ENCODE measurements at regions not wholly inside any gene's neighbourhood (a gene's known extent, or its start where the extent isn't known, plus 50 kb on each side); places are given as distances from the start of the nearest gene placed in this dataset.

DNA sequence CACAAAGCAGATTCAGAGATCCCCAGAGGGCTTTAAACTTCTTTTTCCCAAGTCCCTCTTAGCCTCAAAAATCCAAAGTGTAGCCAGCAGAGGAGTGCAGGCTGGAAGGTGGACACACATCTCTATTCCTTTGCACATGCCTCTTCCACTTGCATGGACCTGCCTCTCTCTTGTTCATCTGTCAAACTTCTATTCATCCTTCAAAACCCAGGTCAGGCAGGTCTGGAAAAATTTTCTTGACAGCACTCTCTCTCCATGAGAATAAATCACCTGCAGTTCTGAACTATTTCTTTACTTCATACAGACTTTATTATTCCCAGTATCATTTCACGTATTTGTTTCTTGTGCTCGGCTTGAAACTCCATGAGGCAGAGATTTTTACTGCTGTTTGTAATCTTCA lies 127.5 kb downstream of the SS18 start:
- no peaks in the 10 kb centered on the region for H3K4me1 Mint-ChIP-seq (ENCODE audit: unreplicated experiment)
- no peak overlapping the region for H3K4me3 Mint-ChIP-seq (ENCODE audit: unreplicated experiment)
- TF ChIP-seq, protein P1, sequence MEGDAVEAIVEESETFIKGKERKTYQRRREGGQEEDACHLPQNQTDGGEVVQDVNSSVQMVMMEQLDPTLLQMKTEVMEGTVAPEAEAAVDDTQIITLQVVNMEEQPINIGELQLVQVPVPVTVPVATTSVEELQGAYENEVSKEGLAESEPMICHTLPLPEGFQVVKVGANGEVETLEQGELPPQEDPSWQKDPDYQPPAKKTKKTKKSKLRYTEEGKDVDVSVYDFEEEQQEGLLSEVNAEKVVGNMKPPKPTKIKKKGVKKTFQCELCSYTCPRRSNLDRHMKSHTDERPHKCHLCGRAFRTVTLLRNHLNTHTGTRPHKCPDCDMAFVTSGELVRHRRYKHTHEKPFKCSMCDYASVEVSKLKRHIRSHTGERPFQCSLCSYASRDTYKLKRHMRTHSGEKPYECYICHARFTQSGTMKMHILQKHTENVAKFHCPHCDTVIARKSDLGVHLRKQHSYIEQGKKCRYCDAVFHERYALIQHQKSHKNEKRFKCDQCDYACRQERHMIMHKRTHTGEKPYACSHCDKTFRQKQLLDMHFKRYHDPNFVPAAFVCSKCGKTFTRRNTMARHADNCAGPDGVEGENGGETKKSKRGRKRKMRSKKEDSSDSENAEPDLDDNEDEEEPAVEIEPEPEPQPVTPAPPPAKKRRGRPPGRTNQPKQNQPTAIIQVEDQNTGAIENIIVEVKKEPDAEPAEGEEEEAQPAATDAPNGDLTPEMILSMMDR (IDR thresholded peaks at IDR 0.05), result no peak
- H3K27me3 Mint-ChIP-seq (ENCODE audit: unreplicated experiment), result peaks cover 61% of the 10 kb centered on the region
- no peaks in the 10 kb centered on the region for H3K9me3 Mint-ChIP-seq (ENCODE audit: unreplicated experiment)
- H3K27ac Mint-ChIP-seq (ENCODE audit: unreplicated experiment), result no peak overlapping the region
- H3K36me3 Mint-ChIP-seq (ENCODE audit: unreplicated experiment), result no peaks in the 10 kb centered on the region
- no peak for DNase-seq (ENCODE audit: extremely low spot score, unreplicated experiment)

DNA sequence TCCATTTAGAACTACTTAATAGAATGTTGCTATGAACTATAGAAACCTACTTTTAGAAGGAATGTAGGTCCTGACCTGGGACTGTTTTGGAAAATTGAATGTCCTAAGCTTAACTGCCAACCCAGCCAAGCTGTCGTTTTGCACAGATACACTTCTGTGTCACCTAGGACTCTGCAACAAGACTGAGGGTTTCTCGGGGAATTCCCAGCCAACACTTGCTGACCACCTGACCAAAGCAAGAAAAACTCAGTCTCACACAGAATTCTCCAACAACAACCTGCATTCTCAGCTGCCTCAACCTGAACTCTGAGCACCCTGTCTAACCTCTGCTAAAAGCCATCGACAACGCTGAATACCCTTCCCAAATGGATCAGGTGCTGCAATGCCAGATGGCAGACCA lies 128.2 kb downstream of the SS18 start:
- H3K4me1 Mint-ChIP-seq (ENCODE audit: unreplicated experiment), result no peaks in the 10 kb centered on the region
- peaks cover 55% of the 10 kb centered on the region for H3K27me3 Mint-ChIP-seq (ENCODE audit: unreplicated experiment)
- no peaks in the 10 kb centered on the region for H3K36me3 Mint-ChIP-seq (ENCODE audit: unreplicated experiment)
- H3K27ac Mint-ChIP-seq (ENCODE audit: unreplicated experiment), result no peak overlapping the region
- TF ChIP-seq, protein P1 (IDR thresholded peaks at IDR 0.05), result no peak
- no peak overlapping the region for H3K4me3 Mint-ChIP-seq (ENCODE audit: unreplicated experiment)
- no peaks in the 10 kb centered on the region for H3K9me3 Mint-ChIP-seq (ENCODE audit: unreplicated experiment)
- DNase-seq (ENCODE audit: extremely low spot score, unreplicated experiment), result no peak

DNA sequence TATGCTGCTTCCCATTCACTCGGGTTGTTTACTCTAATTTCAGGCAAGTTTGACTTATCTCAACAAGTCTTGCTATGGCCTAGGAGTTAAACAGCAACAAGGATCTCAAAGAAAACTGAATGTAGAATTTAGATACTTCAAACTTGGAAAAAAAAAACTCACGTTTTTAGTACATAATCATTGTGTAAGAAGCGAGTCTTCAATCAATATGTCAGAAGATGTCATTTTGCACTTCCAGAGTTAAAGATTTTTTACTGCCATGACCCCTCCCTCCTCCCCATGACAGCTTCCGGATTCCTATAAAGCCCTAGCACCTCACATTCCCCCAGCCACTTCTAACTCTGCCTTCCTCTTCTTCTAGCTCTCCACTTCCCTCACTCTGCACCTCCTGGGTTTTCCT lies 133.4 kb downstream of the SS18 start:
- no peaks in the 10 kb centered on the region for H3K9me3 Mint-ChIP-seq (ENCODE audit: unreplicated experiment)
- no peak for DNase-seq (ENCODE audit: extremely low spot score, unreplicated experiment)
- TF ChIP-seq, protein P1 (IDR thresholded peaks at IDR 0.05), result no peak
- H3K4me3 Mint-ChIP-seq (ENCODE audit: unreplicated experiment), result no peak overlapping the region
- no peaks in the 10 kb centered on the region for H3K4me1 Mint-ChIP-seq (ENCODE audit: unreplicated experiment)
- H3K27ac Mint-ChIP-seq (ENCODE audit: unreplicated experiment), result no peak overlapping the region
- H3K36me3 Mint-ChIP-seq (ENCODE audit: unreplicated experiment), result no peaks in the 10 kb centered on the region
- H3K27me3 Mint-ChIP-seq (ENCODE audit: unreplicated experiment), result peaks cover 31% of the 10 kb centered on the region

DNA sequence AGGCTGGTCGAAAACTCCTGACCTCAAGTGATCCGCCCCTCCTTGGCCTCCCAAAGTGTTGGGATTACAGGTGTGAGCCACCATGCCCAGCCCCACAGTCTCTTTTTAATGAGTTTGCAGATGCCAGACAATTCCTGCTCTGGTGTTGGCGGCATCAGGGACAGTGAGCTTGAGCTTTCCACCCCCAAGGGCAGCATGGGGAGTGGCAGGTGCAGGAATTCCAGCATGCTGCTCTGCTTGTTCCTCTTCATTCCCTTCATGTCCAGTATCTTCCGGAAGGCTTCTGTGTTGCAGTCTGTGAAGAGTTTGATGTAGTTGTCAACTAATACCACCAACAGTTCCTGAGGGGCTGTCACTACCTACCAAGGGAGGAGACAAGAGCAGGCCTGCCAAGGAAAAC lies 137.3 kb downstream of the SS18 start:
- no peaks in the 10 kb centered on the region for H3K4me1 Mint-ChIP-seq (ENCODE audit: unreplicated experiment)
- H3K27ac Mint-ChIP-seq (ENCODE audit: unreplicated experiment), result no peak overlapping the region
- no peaks in the 10 kb centered on the region for H3K9me3 Mint-ChIP-seq (ENCODE audit: unreplicated experiment)
- no peak for DNase-seq (ENCODE audit: extremely low spot score, unreplicated experiment)
- H3K27me3 Mint-ChIP-seq (ENCODE audit: unreplicated experiment), result peaks cover 26% of the 10 kb centered on the region
- H3K4me3 Mint-ChIP-seq (ENCODE audit: unreplicated experiment), result no peak overlapping the region
- no peaks in the 10 kb centered on the region for H3K36me3 Mint-ChIP-seq (ENCODE audit: unreplicated experiment)
- TF ChIP-seq, protein P1 (IDR thresholded peaks at IDR 0.05), result no peak

DNA sequence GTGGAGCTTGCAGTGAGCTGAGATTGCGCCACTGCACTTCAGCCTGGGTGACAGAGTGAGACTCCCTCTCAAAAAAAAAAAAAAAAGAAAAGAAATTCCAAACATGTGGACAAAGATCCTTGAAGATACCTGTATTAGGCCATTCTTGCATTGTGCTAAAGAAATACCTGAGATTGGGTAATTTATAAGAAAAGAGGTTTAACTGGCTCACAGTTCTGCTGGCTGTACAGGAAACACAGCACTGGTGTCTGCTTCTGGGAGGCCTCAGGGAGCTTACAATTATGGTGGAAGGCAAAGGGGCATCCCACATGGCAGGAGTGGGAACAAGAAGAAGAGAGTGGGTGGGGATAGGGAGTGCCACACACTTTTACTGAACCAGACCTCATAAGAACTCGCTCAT lies 140.1 kb downstream of the SS18 start:
- DNase-seq (ENCODE audit: extremely low spot score, unreplicated experiment), result no peak
- no peaks in the 10 kb centered on the region for H3K9me3 Mint-ChIP-seq (ENCODE audit: unreplicated experiment)
- H3K36me3 Mint-ChIP-seq (ENCODE audit: unreplicated experiment), result no peaks in the 10 kb centered on the region
- H3K27me3 Mint-ChIP-seq (ENCODE audit: unreplicated experiment), result peaks cover 24% of the 10 kb centered on the region
- H3K27ac Mint-ChIP-seq (ENCODE audit: unreplicated experiment), result no peak overlapping the region
- TF ChIP-seq, protein P1 (IDR thresholded peaks at IDR 0.05), result no peak
- no peak overlapping the region for H3K4me3 Mint-ChIP-seq (ENCODE audit: unreplicated experiment)
- no peaks in the 10 kb centered on the region for H3K4me1 Mint-ChIP-seq (ENCODE audit: unreplicated experiment)

Measured in osteocyte (in vitro differentiated cells).